Gastroesophageal sphincter (tissue), 3 donors: ENCODE measurements at regions not wholly inside any gene's neighbourhood (a gene's known extent, or its start where the extent isn't known, plus 50 kb on each side); places are given as distances from the start of the nearest gene placed in this dataset.

ENCODE experiments used
- CTCF ChIP-seq, 4 experiments: fragments of 200-600 bp in 2 of 4; fragments of 450-650 bp in 2 of 4; sonication (generic) in 1 of 4; IDR thresholded peaks; one replicate each; pipeline ENCODE4 v1.5.1; 2017 to 2019; ENCODE audit warnings: antibody characterized with exemption in 4 of 4, mild to moderate bottlenecking in 2 of 4, moderate library complexity in 2 of 4
- EP300 ChIP-seq: sonication (generic); formaldehyde crosslinking; IDR thresholded peaks from one replicate; pipeline ENCODE4 v1.6.1; 2017; ENCODE audit warnings: antibody characterized with exemption, mild to moderate bottlenecking
- POLR2AphosphoS5 ChIP-seq: sonication (generic); formaldehyde crosslinking; IDR thresholded peaks from one replicate; pipeline ENCODE4 v1.6.1; 2017; ENCODE audit warnings: antibody characterized with exemption

GRCh38 chrX:465418-466215 lies 78.9 kb upstream of the PPP2R3B start:
- TF ChIP-seq POLR2AphosphoS5 (no peak), EP300 (no peak), CTCF (IDR thresholded peaks at IDR 0.05) (no peak)
